ENCODE measurements at regions not wholly inside any gene's neighbourhood (a gene's known extent, or its start where the extent isn't known, plus 50 kb on each side); places are given as distances from the start of the nearest gene placed in this dataset.

DNA sequence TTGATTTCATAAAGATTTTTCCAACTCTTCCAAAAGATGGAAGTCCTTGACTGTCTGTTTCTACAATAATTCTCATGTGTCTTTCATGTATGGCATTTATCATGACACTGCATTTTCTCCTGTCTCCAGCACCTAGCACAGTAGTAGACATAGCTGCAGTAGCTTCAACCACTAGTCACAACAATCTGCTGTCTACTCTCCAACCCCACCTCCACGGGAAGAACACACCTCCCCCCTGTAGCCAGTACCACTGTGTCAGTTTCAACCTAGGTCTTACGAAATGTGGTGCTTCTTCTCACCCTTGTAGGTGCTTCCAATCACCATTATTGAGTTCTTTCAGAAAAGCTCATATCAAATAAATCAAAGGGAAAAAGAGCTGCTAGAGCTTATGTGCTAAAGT, 425.1 kb upstream of the ADAMTS5 start:
- ChIA-PET POLR2A (no interaction called here), CTCF (no interaction called here)
- Histone ChIP-seq H3K9me3 (ENCODE audit: control insufficient read depth, insufficient read depth, low read depth, low read length) (no peaks in the 10 kb centered on the region), H3K27ac (ENCODE audit: low read length) (no peak overlapping the region), H3K27me3 (ENCODE audit: control insufficient read depth, insufficient read depth, low read length) (no peaks in the 10 kb centered on the region), H3K36me3 (ENCODE audit: control insufficient read depth, insufficient read depth, low read length) (no peaks in the 10 kb centered on the region), H3K4me3 (ENCODE audit: low read depth in 2 of 2, low read length in 2 of 2) (no peak overlapping the region), H3K4me1 (ENCODE audit: control insufficient read depth, insufficient read depth, low read length) (no peaks in the 10 kb centered on the region)
- intact Hi-C loops (cut with micrococcal nuclease; ENCODE audit: unreplicated experiment) (no loop called here), in situ Hi-C loops (cut with HindIII; ENCODE audit: low pct_unique_long_range_greater_than_20kb, low sequenced_read_pairs) (no loop called here)
- DNase-seq (ENCODE audit: low read depth, low spot score) = no peak
- no TSS peak for BruUV-seq (replicated peaks)
- ATAC-seq = no peak
- TF ChIP-seq TCF7L2 (IDR thresholded peaks at IDR 0.05; ENCODE audit: low read depth, low read length) = no peak
- TF ChIP-seq SIN3A (IDR thresholded peaks at IDR 0.05; ENCODE audit: borderline replicate concordance, insufficient read depth, low read depth, low read length) = no peak
- TF ChIP-seq, protein P1, sequence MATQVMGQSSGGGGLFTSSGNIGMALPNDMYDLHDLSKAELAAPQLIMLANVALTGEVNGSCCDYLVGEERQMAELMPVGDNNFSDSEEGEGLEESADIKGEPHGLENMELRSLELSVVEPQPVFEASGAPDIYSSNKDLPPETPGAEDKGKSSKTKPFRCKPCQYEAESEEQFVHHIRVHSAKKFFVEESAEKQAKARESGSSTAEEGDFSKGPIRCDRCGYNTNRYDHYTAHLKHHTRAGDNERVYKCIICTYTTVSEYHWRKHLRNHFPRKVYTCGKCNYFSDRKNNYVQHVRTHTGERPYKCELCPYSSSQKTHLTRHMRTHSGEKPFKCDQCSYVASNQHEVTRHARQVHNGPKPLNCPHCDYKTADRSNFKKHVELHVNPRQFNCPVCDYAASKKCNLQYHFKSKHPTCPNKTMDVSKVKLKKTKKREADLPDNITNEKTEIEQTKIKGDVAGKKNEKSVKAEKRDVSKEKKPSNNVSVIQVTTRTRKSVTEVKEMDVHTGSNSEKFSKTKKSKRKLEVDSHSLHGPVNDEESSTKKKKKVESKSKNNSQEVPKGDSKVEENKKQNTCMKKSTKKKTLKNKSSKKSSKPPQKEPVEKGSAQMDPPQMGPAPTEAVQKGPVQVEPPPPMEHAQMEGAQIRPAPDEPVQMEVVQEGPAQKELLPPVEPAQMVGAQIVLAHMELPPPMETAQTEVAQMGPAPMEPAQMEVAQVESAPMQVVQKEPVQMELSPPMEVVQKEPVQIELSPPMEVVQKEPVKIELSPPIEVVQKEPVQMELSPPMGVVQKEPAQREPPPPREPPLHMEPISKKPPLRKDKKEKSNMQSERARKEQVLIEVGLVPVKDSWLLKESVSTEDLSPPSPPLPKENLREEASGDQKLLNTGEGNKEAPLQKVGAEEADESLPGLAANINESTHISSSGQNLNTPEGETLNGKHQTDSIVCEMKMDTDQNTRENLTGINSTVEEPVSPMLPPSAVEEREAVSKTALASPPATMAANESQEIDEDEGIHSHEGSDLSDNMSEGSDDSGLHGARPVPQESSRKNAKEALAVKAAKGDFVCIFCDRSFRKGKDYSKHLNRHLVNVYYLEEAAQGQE (IDR thresholded peaks at IDR 0.05; ENCODE audit: insufficient read depth in 1 of 2, low read depth in 2 of 2, low read length in 1 of 2) = no peak
- no peak for TF ChIP-seq POLR2AphosphoS5 (IDR thresholded peaks at IDR 0.05; ENCODE audit: low read depth, low read length)
- TF ChIP-seq, protein P2, sequence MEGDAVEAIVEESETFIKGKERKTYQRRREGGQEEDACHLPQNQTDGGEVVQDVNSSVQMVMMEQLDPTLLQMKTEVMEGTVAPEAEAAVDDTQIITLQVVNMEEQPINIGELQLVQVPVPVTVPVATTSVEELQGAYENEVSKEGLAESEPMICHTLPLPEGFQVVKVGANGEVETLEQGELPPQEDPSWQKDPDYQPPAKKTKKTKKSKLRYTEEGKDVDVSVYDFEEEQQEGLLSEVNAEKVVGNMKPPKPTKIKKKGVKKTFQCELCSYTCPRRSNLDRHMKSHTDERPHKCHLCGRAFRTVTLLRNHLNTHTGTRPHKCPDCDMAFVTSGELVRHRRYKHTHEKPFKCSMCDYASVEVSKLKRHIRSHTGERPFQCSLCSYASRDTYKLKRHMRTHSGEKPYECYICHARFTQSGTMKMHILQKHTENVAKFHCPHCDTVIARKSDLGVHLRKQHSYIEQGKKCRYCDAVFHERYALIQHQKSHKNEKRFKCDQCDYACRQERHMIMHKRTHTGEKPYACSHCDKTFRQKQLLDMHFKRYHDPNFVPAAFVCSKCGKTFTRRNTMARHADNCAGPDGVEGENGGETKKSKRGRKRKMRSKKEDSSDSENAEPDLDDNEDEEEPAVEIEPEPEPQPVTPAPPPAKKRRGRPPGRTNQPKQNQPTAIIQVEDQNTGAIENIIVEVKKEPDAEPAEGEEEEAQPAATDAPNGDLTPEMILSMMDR (IDR thresholded peaks at IDR 0.05) = no peak

GRCh38 chr21:27390384-27390783, 423.5 kb upstream of the ADAMTS5 start:
- no peak for DNase-seq (ENCODE audit: low read depth, low spot score)
- Histone ChIP-seq H3K36me3 (ENCODE audit: control insufficient read depth, insufficient read depth, low read length) (no peaks in the 10 kb centered on the region), H3K9me3 (ENCODE audit: control insufficient read depth, insufficient read depth, low read depth, low read length) (no peaks in the 10 kb centered on the region), H3K4me1 (ENCODE audit: control insufficient read depth, insufficient read depth, low read length) (no peaks in the 10 kb centered on the region), H3K27ac (ENCODE audit: low read length) (no peak overlapping the region), H3K4me3 (ENCODE audit: low read depth in 2 of 2, low read length in 2 of 2) (no peak overlapping the region), H3K27me3 (ENCODE audit: control insufficient read depth, insufficient read depth, low read length) (no peaks in the 10 kb centered on the region)
- in situ Hi-C loops (cut with HindIII; ENCODE audit: low pct_unique_long_range_greater_than_20kb, low sequenced_read_pairs) = no loop called here
- CTCF ChIA-PET = interaction anchor here (0.7 kb wide), 1 partner anchor 490 kb away, joined by 3 read pairs; no protein-coding TSS in a partner anchor
- intact Hi-C loops (cut with micrococcal nuclease; ENCODE audit: unreplicated experiment) = no loop called here
- ATAC-seq = no peak
- POLR2A ChIA-PET = no interaction called here
- no TSS peak for BruUV-seq (replicated peaks)
- TF ChIP-seq TCF7L2 (IDR thresholded peaks at IDR 0.05; ENCODE audit: low read depth, low read length) (no peak), SIN3A (IDR thresholded peaks at IDR 0.05; ENCODE audit: borderline replicate concordance, insufficient read depth, low read depth, low read length) (no peak), POLR2AphosphoS5 (IDR thresholded peaks at IDR 0.05; ENCODE audit: low read depth, low read length) (no peak)
- TF ChIP-seq, protein P2 (IDR thresholded peaks at IDR 0.05) = no peak
- TF ChIP-seq, protein P1 (IDR thresholded peaks at IDR 0.05; ENCODE audit: insufficient read depth in 1 of 2, low read depth in 2 of 2, low read length in 1 of 2) = no peak
